Suprapubic skin (tissue), 4 donors: ENCODE measurements at regions not wholly inside any gene's neighbourhood (a gene's known extent, or its start where the extent isn't known, plus 50 kb on each side); places are given as distances from the start of the nearest gene placed in this dataset.

ENCODE experiments used
- DNase-seq, 2 donors: peaks; one replicate each; pipeline ENCODE4 v3.0.0-alpha.2; 2019; ENCODE audit warnings: low spot score in 2 of 2
- H3K27ac ChIP-seq: fragments of 200-600 bp; sonication (generic); one replicate; pipeline ENCODE4 v1.5.1; 2019
- H3K27me3 ChIP-seq: fragments of 200-600 bp; sonication (generic); one replicate; pipeline ENCODE4 v1.5.1; 2019
- H3K36me3 ChIP-seq: fragments of 200-600 bp; sonication (generic); one replicate; pipeline ENCODE4 v1.5.1; 2019
- H3K4me1 ChIP-seq: fragments of 200-600 bp; sonication (generic); one replicate; pipeline ENCODE4 v1.5.1; 2019
- H3K4me3 ChIP-seq: fragments of 200-600 bp; sonication (generic); one replicate; pipeline ENCODE4 v1.5.1; 2019; ENCODE audit warnings: mild to moderate bottlenecking
- H3K9me3 ChIP-seq: fragments of 200-600 bp; sonication (generic); one replicate; pipeline ENCODE4 v1.5.1; 2019
- EP300 ChIP-seq: sonication (generic); formaldehyde crosslinking; IDR thresholded peaks from one replicate; pipeline ENCODE4 v1.6.1; 2017; ENCODE audit warnings: antibody characterized with exemption
- POLR2A ChIP-seq, 2 donors: fragments of 450-650 bp; IDR thresholded peaks; one replicate each; pipeline ENCODE4 v1.6.1; 2017; ENCODE audit warnings: antibody characterized with exemption in 2 of 2, mild to moderate bottlenecking in 2 of 2, moderate library complexity in 2 of 2
- POLR2AphosphoS5 ChIP-seq, 3 donors: sonication (generic); formaldehyde crosslinking; IDR thresholded peaks; one replicate each; pipeline ENCODE4 v1.6.1; 2017; ENCODE audit warnings: antibody characterized with exemption in 3 of 3
- WGBS: methylation state at CpG from one replicate; pipeline ENCODE4 v1.1.5; 2018; 5-methylcytosine and 5-hydroxymethylcytosine counted together
- TF ChIP-seq, protein P1 (sequence below), 2 donors: fragments of 200-600 bp in 1 of 2; fragments of 450-650 bp in 1 of 2; sonication (generic) in 1 of 2; IDR thresholded peaks; one replicate each; pipeline ENCODE4 v1.5.1; 2016 to 2019; ENCODE audit warnings: antibody characterized with exemption in 2 of 2, mild to moderate bottlenecking in 1 of 2, moderate library complexity in 1 of 2

DNA sequence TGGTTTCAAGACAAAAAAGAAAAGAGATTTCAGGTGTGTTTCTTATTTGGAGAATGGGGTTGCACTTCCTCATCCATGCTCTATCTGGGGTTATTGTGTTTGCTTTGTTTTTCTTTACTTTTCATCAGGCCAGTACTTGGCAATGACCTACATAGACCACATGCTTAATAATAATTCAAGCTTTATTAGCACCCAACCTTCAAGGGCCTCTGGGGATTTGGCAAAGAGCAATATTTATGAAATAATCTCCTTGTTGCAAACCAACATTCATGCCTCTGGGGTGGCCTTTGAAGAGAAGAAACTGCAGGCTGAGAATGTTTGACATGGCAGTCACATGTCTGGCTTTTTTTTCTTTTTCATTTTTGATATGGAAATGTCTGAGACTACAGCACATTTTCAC lies 68.2 kb upstream of the SNRK start:
- H3K27ac ChIP-seq = no peak overlapping the region
- TF ChIP-seq POLR2A (IDR thresholded peaks at IDR 0.05) = no peak
- no peak for TF ChIP-seq EP300
- TF ChIP-seq, protein P1, sequence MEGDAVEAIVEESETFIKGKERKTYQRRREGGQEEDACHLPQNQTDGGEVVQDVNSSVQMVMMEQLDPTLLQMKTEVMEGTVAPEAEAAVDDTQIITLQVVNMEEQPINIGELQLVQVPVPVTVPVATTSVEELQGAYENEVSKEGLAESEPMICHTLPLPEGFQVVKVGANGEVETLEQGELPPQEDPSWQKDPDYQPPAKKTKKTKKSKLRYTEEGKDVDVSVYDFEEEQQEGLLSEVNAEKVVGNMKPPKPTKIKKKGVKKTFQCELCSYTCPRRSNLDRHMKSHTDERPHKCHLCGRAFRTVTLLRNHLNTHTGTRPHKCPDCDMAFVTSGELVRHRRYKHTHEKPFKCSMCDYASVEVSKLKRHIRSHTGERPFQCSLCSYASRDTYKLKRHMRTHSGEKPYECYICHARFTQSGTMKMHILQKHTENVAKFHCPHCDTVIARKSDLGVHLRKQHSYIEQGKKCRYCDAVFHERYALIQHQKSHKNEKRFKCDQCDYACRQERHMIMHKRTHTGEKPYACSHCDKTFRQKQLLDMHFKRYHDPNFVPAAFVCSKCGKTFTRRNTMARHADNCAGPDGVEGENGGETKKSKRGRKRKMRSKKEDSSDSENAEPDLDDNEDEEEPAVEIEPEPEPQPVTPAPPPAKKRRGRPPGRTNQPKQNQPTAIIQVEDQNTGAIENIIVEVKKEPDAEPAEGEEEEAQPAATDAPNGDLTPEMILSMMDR (IDR thresholded peaks at IDR 0.05) = no peak
- no peak for TF ChIP-seq POLR2AphosphoS5 (IDR thresholded peaks at IDR 0.05)
- no peak for DNase-seq

DNA sequence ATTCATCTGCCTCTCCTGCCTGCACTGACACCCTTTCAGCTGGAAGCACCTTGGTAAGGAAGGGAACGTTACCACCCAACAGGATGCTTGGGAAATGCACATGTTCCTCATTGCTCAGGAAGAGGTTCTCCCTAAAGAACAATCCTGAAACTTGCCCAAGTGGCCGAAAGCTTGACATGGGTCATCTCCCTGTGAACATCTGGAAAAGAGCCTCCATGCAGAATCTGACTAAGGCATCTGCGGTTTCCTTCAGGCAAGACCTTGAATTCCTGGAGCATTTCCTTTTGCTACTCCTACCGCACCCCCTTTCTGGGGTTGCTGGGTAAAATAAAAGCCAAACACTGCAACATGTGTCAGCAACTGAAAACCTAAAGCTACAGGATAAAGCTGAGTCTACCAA lies 68.7 kb upstream of the SNRK start:
- H3K36me3 ChIP-seq = no peaks in the 10 kb centered on the region
- DNase-seq = no peak
- H3K4me1 ChIP-seq = peaks cover 29% of the 10 kb centered on the region
- no peak overlapping the region for H3K27ac ChIP-seq
- H3K4me3 ChIP-seq = no peak overlapping the region
- TF ChIP-seq EP300 = no peak
- no peak for TF ChIP-seq POLR2A (IDR thresholded peaks at IDR 0.05)
- H3K9me3 ChIP-seq = no peaks in the 10 kb centered on the region
- 60% methylated on average over 4 of the region's 4 CpGs for WGBS
- H3K27me3 ChIP-seq = no peaks in the 10 kb centered on the region

More for the DNA sequence above, 68.2 kb upstream of the SNRK start:
- Histone ChIP-seq H3K36me3 (no peaks in the 10 kb centered on the region), H3K4me1 (peaks cover 29% of the 10 kb centered on the region), H3K4me3 (no peak overlapping the region), H3K27me3 (no peaks in the 10 kb centered on the region), H3K9me3 (no peaks in the 10 kb centered on the region)

DNA sequence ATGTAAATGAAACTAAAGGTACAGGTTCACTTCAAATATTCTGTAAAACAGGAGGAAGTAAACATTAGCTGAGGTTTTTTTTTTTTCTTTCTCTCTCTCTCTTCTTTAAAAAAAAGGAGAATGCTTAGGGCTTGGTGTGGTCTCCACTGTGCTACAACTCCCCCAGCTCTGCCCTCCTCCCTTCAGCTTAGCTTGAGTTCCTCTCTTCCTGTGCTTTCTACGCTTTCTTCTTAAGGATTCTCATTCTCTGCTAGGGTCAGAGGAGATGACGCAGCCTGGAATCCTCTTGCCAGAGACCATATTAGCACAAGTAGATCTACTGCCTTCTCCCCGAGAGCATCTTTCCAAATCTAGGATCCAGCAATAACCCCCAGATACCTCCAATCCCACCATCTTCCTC lies 69.1 kb upstream of the SNRK start:
- Histone ChIP-seq H3K27me3 (no peaks in the 10 kb centered on the region), H3K27ac (no peak overlapping the region), H3K36me3 (no peaks in the 10 kb centered on the region), H3K9me3 (no peaks in the 10 kb centered on the region), H3K4me1 (peaks cover 29% of the 10 kb centered on the region), H3K4me3 (no peak overlapping the region)
- no peak for DNase-seq
- 76% methylated on average over 3 of the region's 3 CpGs for WGBS
- TF ChIP-seq POLR2AphosphoS5 (IDR thresholded peaks at IDR 0.05) (no peak), POLR2A (IDR thresholded peaks at IDR 0.05) (no peak), EP300 (no peak)
- TF ChIP-seq, protein P1 (IDR thresholded peaks at IDR 0.05) = no peak

DNA sequence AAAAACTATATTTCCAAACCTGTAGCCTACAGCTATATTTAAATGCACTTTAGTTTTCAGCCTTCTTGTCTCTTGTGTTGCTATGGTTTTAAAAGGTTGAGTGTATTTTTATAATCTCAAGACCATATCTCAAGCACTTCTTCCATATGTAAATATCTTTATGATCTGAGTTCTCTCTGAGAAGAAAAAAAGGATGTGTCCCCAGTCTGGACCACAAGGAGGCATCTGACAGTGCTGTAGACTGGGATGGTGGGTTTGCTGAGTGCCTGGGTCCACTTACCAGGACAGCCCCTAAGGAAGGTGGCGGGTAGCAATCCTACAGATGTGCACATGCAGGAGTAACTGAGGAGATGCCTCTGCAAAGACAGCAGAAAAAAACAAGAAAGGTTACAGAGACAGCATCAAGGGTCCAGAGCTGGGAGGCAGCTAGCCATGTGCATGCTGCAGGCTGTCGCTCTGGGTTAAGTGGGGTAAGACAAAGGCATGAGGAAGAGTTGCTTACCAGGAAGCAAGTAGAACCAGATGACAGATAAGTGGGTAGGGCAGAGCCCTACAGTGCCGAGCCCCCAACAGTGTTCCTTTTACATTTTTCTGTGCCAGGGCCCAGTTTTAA lies 70.6 kb upstream of the SNRK start:
- no peaks in the 10 kb centered on the region for H3K27me3 ChIP-seq
- no peak for TF ChIP-seq POLR2A (IDR thresholded peaks at IDR 0.05)
- TF ChIP-seq, protein P1 (IDR thresholded peaks at IDR 0.05) = peak in 1 of 2 donors; percentile 22
- no peak overlapping the region for H3K4me3 ChIP-seq
- peaks cover 29% of the 10 kb centered on the region for H3K4me1 ChIP-seq
- WGBS = 64% methylated on average over 3 of the region's 3 CpGs
- no peaks in the 10 kb centered on the region for H3K36me3 ChIP-seq
- no peaks in the 10 kb centered on the region for H3K9me3 ChIP-seq
- no peak for DNase-seq
- peak overlapping the region; percentile 80 for H3K27ac ChIP-seq

DNA sequence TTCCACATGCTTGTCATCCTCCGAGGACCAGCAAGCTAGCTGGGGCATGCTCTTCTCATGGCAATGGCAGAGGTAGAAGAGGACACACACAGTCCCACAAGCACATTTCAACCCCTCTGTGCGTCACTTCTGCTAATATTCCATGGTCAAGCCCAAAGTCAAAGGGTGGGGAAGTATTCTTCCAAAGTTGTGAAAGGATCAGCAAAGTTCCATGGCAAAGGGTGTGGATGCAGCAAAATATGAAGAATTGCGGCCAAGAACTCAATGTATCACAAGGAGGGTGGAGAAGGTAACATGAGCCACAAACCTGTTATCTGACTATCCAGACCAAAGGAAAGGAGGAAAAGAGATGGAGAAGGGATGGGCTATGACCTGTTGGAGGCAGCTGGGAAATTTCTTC lies 71.2 kb upstream of the SNRK start:
- no peak for DNase-seq
- peak overlapping the region; percentile 80 for H3K27ac ChIP-seq
- no peaks in the 10 kb centered on the region for H3K27me3 ChIP-seq
- TF ChIP-seq POLR2AphosphoS5 (IDR thresholded peaks at IDR 0.05) (peak in 1 of 3 donors; percentile 43), POLR2A (IDR thresholded peaks at IDR 0.05) (no peak)
- WGBS = 59% methylated on average over 3 of the region's 3 CpGs
- H3K4me1 ChIP-seq = peaks cover 33% of the 10 kb centered on the region
- no peaks in the 10 kb centered on the region for H3K36me3 ChIP-seq
- H3K9me3 ChIP-seq = no peaks in the 10 kb centered on the region
- H3K4me3 ChIP-seq = no peak overlapping the region

DNA sequence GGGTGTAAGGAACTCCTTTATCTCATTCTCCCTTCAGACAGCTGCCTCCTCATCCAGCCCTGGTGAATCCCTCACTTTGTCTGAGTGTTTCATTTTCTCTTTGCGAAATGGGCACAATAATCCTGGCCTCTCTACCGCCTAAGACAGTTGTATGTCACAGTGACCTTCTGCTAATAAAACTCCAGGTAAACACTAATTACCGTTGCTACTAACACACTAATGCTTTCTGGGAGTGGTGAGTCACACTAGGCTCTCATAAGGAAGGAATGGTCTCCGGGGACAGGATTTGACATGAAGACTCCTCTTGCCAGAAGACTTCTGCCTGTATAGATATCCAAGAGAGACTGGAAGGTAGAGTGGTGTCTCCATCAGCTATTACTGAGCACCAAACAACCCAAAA lies 71.7 kb upstream of the SNRK start:
- no peak for DNase-seq
- TF ChIP-seq POLR2A (IDR thresholded peaks at IDR 0.05) (no peak), EP300 (no peak), POLR2AphosphoS5 (IDR thresholded peaks at IDR 0.05) (no peak)
- TF ChIP-seq, protein P1 (IDR thresholded peaks at IDR 0.05) = no peak

More for the DNA sequence above, 71.7 kb upstream of the SNRK start:
- Histone ChIP-seq H3K9me3 (no peaks in the 10 kb centered on the region), H3K4me3 (no peak overlapping the region), H3K36me3 (no peaks in the 10 kb centered on the region), H3K27me3 (no peaks in the 10 kb centered on the region), H3K4me1 (peaks cover 36% of the 10 kb centered on the region), H3K27ac (peak overlapping the region; percentile 80)
- 51% methylated on average over 4 of the region's 4 CpGs for WGBS
